Natural killer cell treated with Interleukin-12 subunit alpha and Interleukin-12 subunit beta and Interleukin-15 and Interleukin-18, amount 100 ng/mL, for 72 hours (primary cell): ENCODE measurements at regions not wholly inside any gene's neighbourhood (a gene's known extent, or its start where the extent isn't known, plus 50 kb on each side); places are given as distances from the start of the nearest gene placed in this dataset.

Experiments used
- ATAC-seq, 2 donors: fragments of 150-1000 bp; cut with Tn5 transposase in 1 of 2; sonication (Bioruptor Pico), chemical (Tn5 transposase) in 1 of 2; 2 replicates each; pipeline ENCODE4 v1.10.0; 2021
- DNase-seq: peaks from one replicate; pipeline ENCODE4 v3.0.0; 2022; ENCODE audit warnings: low spot score
- H3K27ac Mint-ChIP-seq, 2 donors: 1 replicate in 1 of 2; 2 replicates in 1 of 2; pipeline ENCODE4 v1.8.0; 2022; ENCODE audit warnings: mixed read lengths in 2 of 2, mild to moderate bottlenecking in 1 of 2, moderate library complexity in 1 of 2
- H3K27me3 Mint-ChIP-seq, 2 donors: 1 replicate in 1 of 2; 2 replicates in 1 of 2; pipeline ENCODE4 v1.8.0; 2022; ENCODE audit warnings: mixed read lengths in 2 of 2
- H3K36me3 Mint-ChIP-seq: one replicate; pipeline ENCODE4 v1.8.0; 2022; ENCODE audit warnings: mixed read lengths
- H3K4me1 Mint-ChIP-seq, 2 donors: 1 replicate in 1 of 2; 2 replicates in 1 of 2; pipeline ENCODE4 v1.8.0; 2022; ENCODE audit warnings: low read depth in 2 of 2, mixed read lengths in 2 of 2, mild to moderate bottlenecking in 1 of 2
- H3K4me3 Mint-ChIP-seq: one replicate; pipeline ENCODE4 v1.8.0; 2022; ENCODE audit warnings: mixed read lengths
- H3K9me3 Mint-ChIP-seq: 2 replicates; pipeline ENCODE4 v1.8.0; 2022; ENCODE audit warnings: mixed read lengths

- DNase-seq (no peak), ATAC-seq (no peak)
- Mint-ChIP-seq H3K4me1 (no peaks in the 10 kb centered on the region), H3K36me3 (no peaks in the 10 kb centered on the region), H3K27me3 (no peaks in the 10 kb centered on the region), H3K4me3 (no peak overlapping the region), H3K27ac (no peak overlapping the region), H3K9me3 (peaks cover 9% of the 10 kb centered on the region)
Observed at GRCh38 chr4:33031328-33031727, 2311.2 kb downstream of the PCDH7 start.

- ATAC-seq (no peak), DNase-seq (no peak)
- Mint-ChIP-seq H3K4me1 (no peaks in the 10 kb centered on the region), H3K36me3 (no peaks in the 10 kb centered on the region), H3K9me3 (peaks cover 19% of the 10 kb centered on the region), H3K27me3 (no peaks in the 10 kb centered on the region), H3K4me3 (no peak overlapping the region), H3K27ac (no peak overlapping the region)
Observed at GRCh38 chr4:33037464-33037863, 2317.3 kb downstream of the PCDH7 start.

- Mint-ChIP-seq H3K36me3 (peaks cover 4% of the 10 kb centered on the region), H3K9me3 (peaks cover 9% of the 10 kb centered on the region), H3K27ac (no peak overlapping the region), H3K4me3 (no peak overlapping the region), H3K27me3 (no peaks in the 10 kb centered on the region), H3K4me1 (no peaks in the 10 kb centered on the region)
- DNase-seq (no peak), ATAC-seq (no peak)
Observed at GRCh38 chr4:33045334-33045733, 2325.2 kb downstream of the PCDH7 start.

GRCh38 chr4:33052241-33052640 lies 2332.1 kb downstream of the PCDH7 start:
- Mint-ChIP-seq H3K4me3 (no peak overlapping the region), H3K4me1 (no peaks in the 10 kb centered on the region), H3K27ac (no peak overlapping the region), H3K9me3 (peaks cover 6% of the 10 kb centered on the region), H3K27me3 (no peaks in the 10 kb centered on the region), H3K36me3 (no peaks in the 10 kb centered on the region)
- DNase-seq (no peak), ATAC-seq (no peak)

- H3K4me1 Mint-ChIP-seq = no peaks in the 10 kb centered on the region
- no peaks in the 10 kb centered on the region for H3K36me3 Mint-ChIP-seq
- H3K27ac Mint-ChIP-seq = no peak overlapping the region
- H3K27me3 Mint-ChIP-seq = no peaks in the 10 kb centered on the region
- no peak for DNase-seq
- no peak for ATAC-seq
- H3K9me3 Mint-ChIP-seq = peaks cover 6% of the 10 kb centered on the region
- no peak overlapping the region for H3K4me3 Mint-ChIP-seq
Observed at GRCh38 chr4:33054161-33054560, 2334.0 kb downstream of the PCDH7 start.

- Mint-ChIP-seq H3K36me3 (no peaks in the 10 kb centered on the region), H3K4me1 (no peaks in the 10 kb centered on the region), H3K4me3 (no peak overlapping the region), H3K9me3 (peaks cover 6% of the 10 kb centered on the region), H3K27me3 (no peaks in the 10 kb centered on the region), H3K27ac (no peak overlapping the region)
- no peak for ATAC-seq
- DNase-seq = no peak
Observed at GRCh38 chr4:33054656-33055196, 2334.6 kb downstream of the PCDH7 start.

- H3K4me1 Mint-ChIP-seq = no peaks in the 10 kb centered on the region
- H3K27me3 Mint-ChIP-seq = no peaks in the 10 kb centered on the region
- no peaks in the 10 kb centered on the region for H3K36me3 Mint-ChIP-seq
- ATAC-seq (no peak), DNase-seq (no peak)
- no peak overlapping the region for H3K27ac Mint-ChIP-seq
- no peak overlapping the region for H3K4me3 Mint-ChIP-seq
- H3K9me3 Mint-ChIP-seq = peaks cover 16% of the 10 kb centered on the region
Observed at GRCh38 chr4:33057736-33058135, 2337.6 kb downstream of the PCDH7 start.

GRCh38 chr4:33058998-33059397 lies 2338.8 kb downstream of the PCDH7 start:
- peaks cover 14% of the 10 kb centered on the region for H3K9me3 Mint-ChIP-seq
- H3K4me1 Mint-ChIP-seq = no peaks in the 10 kb centered on the region

GRCh38 chr4:33060674-33061542 lies 2340.7 kb downstream of the PCDH7 start:
- H3K27me3 Mint-ChIP-seq = no peaks in the 10 kb centered on the region
- H3K27ac Mint-ChIP-seq = no peak overlapping the region
- no peak overlapping the region for H3K4me3 Mint-ChIP-seq
- no peak for ATAC-seq
- no peaks in the 10 kb centered on the region for H3K4me1 Mint-ChIP-seq
- H3K9me3 Mint-ChIP-seq = peaks cover 11% of the 10 kb centered on the region
- DNase-seq = no peak
- no peaks in the 10 kb centered on the region for H3K36me3 Mint-ChIP-seq

More at GRCh38 chr4:33058998-33059397, 2338.8 kb downstream of the PCDH7 start:
- Mint-ChIP-seq H3K27me3 (no peaks in the 10 kb centered on the region), H3K27ac (no peak overlapping the region), H3K4me3 (no peak overlapping the region), H3K36me3 (no peaks in the 10 kb centered on the region)
- DNase-seq (no peak), ATAC-seq (no peak)

- DNase-seq (no peak), ATAC-seq (no peak)
- H3K36me3 Mint-ChIP-seq = no peaks in the 10 kb centered on the region
- no peaks in the 10 kb centered on the region for H3K4me1 Mint-ChIP-seq
- no peak overlapping the region for H3K4me3 Mint-ChIP-seq
- H3K27ac Mint-ChIP-seq = no peak overlapping the region
- no peaks in the 10 kb centered on the region for H3K27me3 Mint-ChIP-seq
- H3K9me3 Mint-ChIP-seq = peaks cover 11% of the 10 kb centered on the region
Observed at GRCh38 chr4:33061727-33062126, 2341.6 kb downstream of the PCDH7 start.

- no peaks in the 10 kb centered on the region for H3K4me1 Mint-ChIP-seq
- H3K4me3 Mint-ChIP-seq = no peak overlapping the region
- no peaks in the 10 kb centered on the region for H3K36me3 Mint-ChIP-seq
- no peak overlapping the region for H3K27ac Mint-ChIP-seq
- DNase-seq = no peak
- no peak for ATAC-seq
- no peaks in the 10 kb centered on the region for H3K27me3 Mint-ChIP-seq
- peaks cover 11% of the 10 kb centered on the region for H3K9me3 Mint-ChIP-seq
Observed at GRCh38 chr4:33062155-33062806, 2342.1 kb downstream of the PCDH7 start.

GRCh38 chr4:33063241-33063640 lies 2343.1 kb downstream of the PCDH7 start:
- Mint-ChIP-seq H3K36me3 (no peaks in the 10 kb centered on the region), H3K9me3 (peaks cover 11% of the 10 kb centered on the region), H3K27ac (no peak overlapping the region), H3K4me3 (no peak overlapping the region), H3K27me3 (no peaks in the 10 kb centered on the region), H3K4me1 (no peaks in the 10 kb centered on the region)
- DNase-seq (no peak), ATAC-seq (no peak)

- H3K4me1 Mint-ChIP-seq = no peaks in the 10 kb centered on the region
- no peaks in the 10 kb centered on the region for H3K36me3 Mint-ChIP-seq
- no peak for DNase-seq
- no peak for ATAC-seq
- no peak overlapping the region for H3K27ac Mint-ChIP-seq
- H3K9me3 Mint-ChIP-seq = peaks cover 14% of the 10 kb centered on the region
- H3K4me3 Mint-ChIP-seq = no peak overlapping the region
- H3K27me3 Mint-ChIP-seq = no peaks in the 10 kb centered on the region
Observed at GRCh38 chr4:33064238-33064637, 2344.1 kb downstream of the PCDH7 start.

- Mint-ChIP-seq H3K4me1 (no peaks in the 10 kb centered on the region), H3K27ac (no peak overlapping the region), H3K9me3 (peaks cover 10% of the 10 kb centered on the region), H3K4me3 (no peak overlapping the region), H3K27me3 (no peaks in the 10 kb centered on the region), H3K36me3 (no peaks in the 10 kb centered on the region)
- no peak for ATAC-seq
- DNase-seq = no peak
Observed at GRCh38 chr4:33065749-33066148, 2345.6 kb downstream of the PCDH7 start.
